Right atrium auricular region (tissue), 2 donors: ENCODE measurements at regions not wholly inside any gene's neighbourhood (a gene's known extent, or its start where the extent isn't known, plus 50 kb on each side); places are given as distances from the start of the nearest gene placed in this dataset.
A peak's percentile ranks its signal among the peaks of the same experiment; 100 is the strongest.

Experiments used
- DNase-seq: peaks from one replicate; pipeline ENCODE4 v3.0.0-alpha.2; 2019; ENCODE audit warnings: low spot score
- H3K27ac ChIP-seq, 2 donors: fragments of 200-600 bp; sonication (generic); 1 replicate in 1 of 2; 2 replicates in 1 of 2; pipeline ENCODE4 v1.5.1; 2016 to 2019
- H3K27me3 ChIP-seq, 2 donors: fragments of 200-600 bp; sonication (generic); one replicate each; pipeline versions ENCODE4 v1.5.1 to v1.6.0; 2017 to 2019
- H3K36me3 ChIP-seq: fragments of 200-600 bp; sonication (generic); one replicate; pipeline ENCODE4 v1.5.1; 2016
- H3K4me1 ChIP-seq, 2 donors: fragments of 200-600 bp; sonication (generic); one replicate each; pipeline versions ENCODE4 v1.5.1 to v1.6.0; 2017 to 2019
- H3K4me3 ChIP-seq, 2 donors: fragments of 200-600 bp; sonication (generic); 1 replicate in 1 of 2; 2 replicates in 1 of 2; pipeline ENCODE4 v1.5.1; 2017 to 2019; ENCODE audit warnings: mild to moderate bottlenecking in 1 of 2, moderate library complexity in 1 of 2
- H3K9me3 ChIP-seq, 2 donors: fragments of 200-600 bp; sonication (generic); one replicate each; pipeline ENCODE4 v1.5.1; 2019
- CTCF ChIP-seq, 2 donors: fragments of 200-600 bp; sonication (generic); IDR thresholded peaks; one replicate each; pipeline ENCODE4 v1.5.1; 2019; ENCODE audit warnings: antibody characterized with exemption in 2 of 2

- H3K4me1 ChIP-seq, result peaks cover 0 to 29% of the 10 kb centered on the region in 2 donors
- H3K9me3 ChIP-seq, result no peaks in the 10 kb centered on the region
- no peak for DNase-seq
- H3K4me3 ChIP-seq, result no peak overlapping the region
- no peaks in the 10 kb centered on the region for H3K36me3 ChIP-seq
- no peak overlapping the region for H3K27ac ChIP-seq
- H3K27me3 ChIP-seq, result no peaks in the 10 kb centered on the region
- TF ChIP-seq CTCF (IDR thresholded peaks at IDR 0.05), result peak; percentile 41 to 70
Observed at GRCh38 chr2:105521176-105521575, 122.3 kb upstream of the FHL2 start.

GRCh38 chr2:105519516-105519915 lies 120.7 kb upstream of the FHL2 start:
- Histone ChIP-seq H3K4me1 (peaks cover 0 to 43% of the 10 kb centered on the region in 2 donors), H3K36me3 (no peaks in the 10 kb centered on the region), H3K9me3 (no peaks in the 10 kb centered on the region), H3K27me3 (no peaks in the 10 kb centered on the region), H3K4me3 (no peak overlapping the region), H3K27ac (no peak overlapping the region)
- no peak for TF ChIP-seq CTCF (IDR thresholded peaks at IDR 0.05)
- no peak for DNase-seq

GRCh38 chr2:105518897-105519296 lies 120.0 kb upstream of the FHL2 start:
- Histone ChIP-seq H3K4me3 (no peak overlapping the region), H3K9me3 (no peaks in the 10 kb centered on the region), H3K4me1 (peaks cover 0 to 48% of the 10 kb centered on the region in 2 donors), H3K36me3 (no peaks in the 10 kb centered on the region), H3K27ac (no peak overlapping the region), H3K27me3 (no peaks in the 10 kb centered on the region)
- TF ChIP-seq CTCF (IDR thresholded peaks at IDR 0.05), result no peak
- peak; percentile 50 for DNase-seq

DNA sequence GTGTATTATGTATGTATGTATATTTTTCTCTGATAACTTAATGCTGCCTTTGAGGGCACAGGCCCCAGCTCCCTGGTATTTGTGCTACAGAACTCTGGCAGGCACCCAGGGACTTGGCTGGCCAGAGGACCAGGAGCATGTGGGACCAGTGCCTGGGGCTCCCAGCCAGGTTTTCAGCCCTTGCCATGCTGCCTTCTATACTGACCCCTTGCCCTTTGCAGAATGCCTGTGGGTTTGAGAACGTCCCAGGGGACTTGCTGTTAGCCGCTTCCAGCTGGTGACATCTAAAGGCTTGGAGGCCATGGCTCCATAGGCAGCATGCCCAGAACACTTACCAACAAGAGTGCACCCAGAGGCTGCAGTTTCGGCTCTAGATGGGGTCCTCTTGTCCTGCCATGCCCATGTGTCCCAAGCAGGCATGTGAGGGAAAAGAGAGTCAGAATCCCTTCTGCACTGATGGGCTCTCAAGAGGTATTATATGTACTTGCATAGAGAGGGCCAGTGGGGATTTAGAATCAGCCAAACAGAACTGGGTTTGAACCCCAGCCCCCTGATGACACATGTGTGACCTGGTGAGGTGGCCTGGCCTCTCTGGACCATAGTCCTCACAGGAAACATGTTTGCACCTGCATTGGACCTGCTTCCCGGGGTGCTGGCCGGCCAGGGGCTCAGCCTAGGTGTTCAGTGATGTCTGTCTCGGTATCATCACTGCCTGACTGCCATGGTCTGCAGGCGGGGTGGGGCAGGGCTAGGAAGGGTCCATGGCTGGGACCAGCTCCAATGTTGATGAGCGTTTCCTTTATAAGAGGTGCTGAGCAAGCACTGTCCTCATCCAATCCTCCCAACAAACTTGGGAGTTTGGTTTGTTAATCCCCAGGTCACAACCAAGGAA lies 119.2 kb upstream of the FHL2 start:
- no peaks in the 10 kb centered on the region for H3K27me3 ChIP-seq
- H3K9me3 ChIP-seq, result no peaks in the 10 kb centered on the region
- TF ChIP-seq CTCF (IDR thresholded peaks at IDR 0.05), result no peak
- peaks cover 0 to 48% of the 10 kb centered on the region in 2 donors for H3K4me1 ChIP-seq
- no peak overlapping the region for H3K4me3 ChIP-seq
- no peaks in the 10 kb centered on the region for H3K36me3 ChIP-seq
- peak; percentile 61 for DNase-seq
- peak overlapping the region; percentile 46 to 52 for H3K27ac ChIP-seq

DNA sequence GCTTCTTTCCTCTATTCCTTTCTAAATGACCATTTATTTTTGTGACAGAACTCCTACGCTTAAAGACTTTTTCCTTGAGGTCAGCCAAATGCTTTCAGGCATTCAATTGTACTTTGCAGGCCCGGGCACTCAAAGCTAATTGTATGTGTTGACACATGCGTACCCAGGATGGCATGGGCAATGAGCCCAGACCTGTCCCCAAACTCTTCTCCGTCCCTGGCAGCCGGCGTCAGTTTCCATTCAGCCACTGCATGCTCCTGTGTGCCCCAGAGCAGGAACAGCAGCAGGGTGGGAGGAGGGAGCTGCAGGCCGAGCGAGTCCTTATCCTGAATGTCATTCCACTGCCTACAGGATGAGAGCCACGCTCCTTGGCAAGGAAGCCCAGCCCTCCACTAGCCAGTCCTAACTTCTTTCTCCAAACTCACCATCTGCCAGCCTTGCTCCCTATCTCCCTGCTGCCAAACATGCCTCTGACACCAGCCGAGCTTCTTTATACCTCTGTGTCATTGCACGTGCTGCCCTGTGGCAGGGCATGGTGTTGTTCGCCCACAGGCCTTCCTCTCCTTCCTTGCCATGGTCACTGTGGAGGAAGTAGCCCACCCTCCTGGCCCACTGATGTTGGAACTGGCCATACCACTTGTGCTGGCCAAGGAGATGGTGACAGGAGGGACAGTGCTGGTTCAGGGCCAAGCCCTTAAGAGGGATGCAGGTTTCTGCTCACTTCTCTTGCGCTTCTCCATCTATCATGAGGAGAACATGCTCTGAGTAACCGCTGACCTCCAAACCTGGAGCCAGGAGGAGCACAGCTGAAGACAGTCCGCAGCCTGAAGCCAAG lies 116.9 kb upstream of the FHL2 start:
- Histone ChIP-seq H3K27me3 (no peaks in the 10 kb centered on the region), H3K36me3 (no peaks in the 10 kb centered on the region), H3K4me3 (no peak overlapping the region), H3K27ac (peak overlapping the region in 1 of 2 donors; percentile 74), H3K9me3 (no peaks in the 10 kb centered on the region), H3K4me1 (peaks cover 0 to 48% of the 10 kb centered on the region in 2 donors)
- DNase-seq, result peak; percentile 68
- no peak for TF ChIP-seq CTCF (IDR thresholded peaks at IDR 0.05)
